ENCODE measurements at regions not wholly inside any gene's neighbourhood (a gene's known extent, or its start where the extent isn't known, plus 50 kb on each side); places are given as distances from the start of the nearest gene placed in this dataset.

- H3K27ac ChIP-seq, result peak overlapping the region; percentile 65
- no peak for DNase-seq
- no peaks in the 10 kb centered on the region for H3K36me3 ChIP-seq
- no peak for TF ChIP-seq CTCF (IDR thresholded peaks at IDR 0.05; ENCODE audit: low read depth, low read length)
- H3K9me3 ChIP-seq (ENCODE audit: severe bottlenecking), result no peaks in the 10 kb centered on the region
- no peaks in the 10 kb centered on the region for H3K27me3 ChIP-seq (ENCODE audit: insufficient read depth, low read depth, severe bottlenecking)
- peak overlapping the region; percentile 39 for H3K4me3 ChIP-seq (ENCODE audit: low read depth, low read length)
Observed at GRCh38 chr11:112783945-112784322, 177.3 kb upstream of the NCAM1 start.

GRCh38 chr11:112784323-112785073, 176.7 kb upstream of the NCAM1 start:
- peak overlapping the region; percentile 39 for H3K4me3 ChIP-seq (ENCODE audit: low read depth, low read length)
- no peaks in the 10 kb centered on the region for H3K27me3 ChIP-seq (ENCODE audit: insufficient read depth, low read depth, severe bottlenecking)
- H3K27ac ChIP-seq, result peak overlapping the region; percentile 65
- peak; percentile 95 for DNase-seq
- no peaks in the 10 kb centered on the region for H3K9me3 ChIP-seq (ENCODE audit: severe bottlenecking)
- TF ChIP-seq CTCF (IDR thresholded peaks at IDR 0.05; ENCODE audit: low read depth, low read length), result peak; percentile 28; the same call in 1 of the 2 replicates
- no peaks in the 10 kb centered on the region for H3K36me3 ChIP-seq

DNA sequence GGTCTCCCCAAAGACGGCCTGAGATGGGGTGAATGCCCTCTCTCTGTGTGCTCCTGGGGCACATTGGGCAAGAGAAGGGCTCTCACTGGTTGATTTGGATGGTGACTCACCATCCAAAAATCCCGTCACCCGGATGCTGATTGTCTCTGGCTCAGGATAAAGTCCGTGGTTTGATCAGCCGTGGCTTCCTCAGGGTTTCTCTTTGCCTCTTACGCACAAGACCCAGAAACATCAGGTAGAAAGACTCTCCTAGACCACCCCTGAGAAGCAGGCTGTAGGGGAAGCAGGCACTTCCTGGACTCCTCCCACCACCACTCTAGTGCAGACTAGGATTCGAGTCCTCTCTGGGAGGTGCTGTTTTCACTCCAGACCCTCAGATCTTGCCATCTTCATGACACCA, 176.1 kb upstream of the NCAM1 start:
- no peak overlapping the region for H3K4me3 ChIP-seq (ENCODE audit: low read depth, low read length)
- H3K27ac ChIP-seq, result no peak overlapping the region

DNA sequence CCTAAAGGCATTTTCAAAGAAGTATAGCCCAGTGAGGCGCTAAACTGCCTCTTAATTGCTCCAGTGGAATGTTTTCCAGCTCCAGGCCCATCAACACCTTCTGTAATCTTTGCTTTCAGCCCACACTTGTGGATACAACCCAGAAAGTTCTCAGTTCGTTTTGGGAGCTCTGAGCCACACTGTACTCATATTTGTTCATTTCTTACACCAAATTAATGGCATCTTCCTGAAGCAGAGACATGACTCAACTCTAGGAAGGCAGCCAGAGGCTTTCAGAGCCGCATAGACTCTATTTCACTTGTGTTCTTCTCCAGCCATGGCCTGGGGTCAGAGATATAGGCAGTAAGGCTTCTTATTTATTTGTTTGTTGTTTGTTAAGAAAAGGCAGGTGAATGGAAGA, 175.5 kb upstream of the NCAM1 start:
- no peaks in the 10 kb centered on the region for H3K36me3 ChIP-seq
- no peak for TF ChIP-seq CTCF (IDR thresholded peaks at IDR 0.05; ENCODE audit: low read depth, low read length)
- H3K27me3 ChIP-seq (ENCODE audit: insufficient read depth, low read depth, severe bottlenecking), result no peaks in the 10 kb centered on the region
- no peaks in the 10 kb centered on the region for H3K9me3 ChIP-seq (ENCODE audit: severe bottlenecking)
- H3K4me3 ChIP-seq (ENCODE audit: low read depth, low read length), result no peak overlapping the region
- H3K27ac ChIP-seq, result no peak overlapping the region
- no peak for DNase-seq

More for the DNA sequence above, 176.1 kb upstream of the NCAM1 start:
- Histone ChIP-seq H3K9me3 (ENCODE audit: severe bottlenecking) (no peaks in the 10 kb centered on the region), H3K36me3 (no peaks in the 10 kb centered on the region), H3K27me3 (ENCODE audit: insufficient read depth, low read depth, severe bottlenecking) (no peaks in the 10 kb centered on the region)
- TF ChIP-seq CTCF (IDR thresholded peaks at IDR 0.05; ENCODE audit: low read depth, low read length), result no peak
- no peak for DNase-seq

- H3K36me3 ChIP-seq, result no peaks in the 10 kb centered on the region
- no peaks in the 10 kb centered on the region for H3K9me3 ChIP-seq (ENCODE audit: severe bottlenecking)
- H3K27me3 ChIP-seq (ENCODE audit: insufficient read depth, low read depth, severe bottlenecking), result no peaks in the 10 kb centered on the region
- no peak overlapping the region for H3K27ac ChIP-seq
- H3K4me3 ChIP-seq (ENCODE audit: low read depth, low read length), result no peak overlapping the region
- no peak for TF ChIP-seq CTCF (IDR thresholded peaks at IDR 0.05; ENCODE audit: low read depth, low read length)
- DNase-seq, result no peak
Observed at GRCh38 chr11:112786196-112786595, 175.0 kb upstream of the NCAM1 start.
